IPS DF 4.7 (cell line): ENCODE measurements at regions not wholly inside any gene's neighbourhood (a gene's known extent, or its start where the extent isn't known, plus 50 kb on each side); places are given as distances from the start of the nearest gene placed in this dataset.
"Not testable (repeated sequence)": the region's sequence is repeated elsewhere in the genome, so short reads cannot be mapped to it uniquely, and the experiment has no call there.

Experiments used
- DNase-seq: peaks from one replicate; pipeline ENCODE4 v3.0.0-alpha.2; 2013; ENCODE audit warnings: low spot score; ENCODE audit errors: extremely low read depth

GRCh38 chr10:9018195-9019173 lies 964.0 kb downstream of the GATA3 start:
- DNase-seq, result no peak

- DNase-seq, result no peak
Measured at GRCh38 chr10:9023206-9023605, 968.7 kb downstream of the GATA3 start.

- DNase-seq, result no peak
Measured at GRCh38 chr10:9024210-9024609, 969.7 kb downstream of the GATA3 start.

GRCh38 chr10:9028231-9028630 lies 973.7 kb downstream of the GATA3 start:
- DNase-seq, result no peak

GRCh38 chr10:9035355-9035754 lies 980.9 kb downstream of the GATA3 start:
- no peak for DNase-seq

- no peak for DNase-seq
Measured at GRCh38 chr10:9036711-9037204, 982.3 kb downstream of the GATA3 start.

GRCh38 chr10:9038146-9038714 lies 983.7 kb downstream of the GATA3 start:
- no peak for DNase-seq

- no peak for DNase-seq
Measured at GRCh38 chr10:9043466-9043865, 989.0 kb downstream of the GATA3 start.

GRCh38 chr10:9045311-9045710 lies 990.8 kb downstream of the GATA3 start:
- no peak for DNase-seq

- no peak for DNase-seq
Measured at GRCh38 chr10:9051328-9051974, 997.0 kb downstream of the GATA3 start.

- DNase-seq, result no peak
Measured at GRCh38 chr10:9052767-9053166, 998.3 kb downstream of the GATA3 start.

- DNase-seq, result no peak
Measured at GRCh38 chr10:9056521-9056920, 1002.0 kb downstream of the GATA3 start.

GRCh38 chr10:9057293-9057692 lies 1002.8 kb downstream of the GATA3 start:
- DNase-seq, result not testable (repeated sequence)

- no peak for DNase-seq
Measured at GRCh38 chr10:9060314-9060713, 1005.8 kb downstream of the GATA3 start.

- DNase-seq, result no peak
Measured at GRCh38 chr10:9061871-9062270, 1007.4 kb downstream of the GATA3 start.

- DNase-seq, result no peak
Measured at GRCh38 chr10:9066152-9066551, 1011.7 kb downstream of the GATA3 start.

GRCh38 chr10:9068003-9068402 lies 1013.5 kb downstream of the GATA3 start:
- DNase-seq, result no peak

- DNase-seq, result no peak
Measured at GRCh38 chr10:9069136-9069535, 1014.6 kb downstream of the GATA3 start.

GRCh38 chr10:9075420-9075819 lies 1020.9 kb downstream of the GATA3 start:
- DNase-seq, result no peak

GRCh38 chr10:9076066-9076465 lies 1021.6 kb downstream of the GATA3 start:
- DNase-seq, result no peak

GRCh38 chr10:9081253-9081652 lies 1026.8 kb downstream of the GATA3 start:
- no peak for DNase-seq

- DNase-seq, result no peak
Measured at GRCh38 chr10:9081961-9082360, 1027.5 kb downstream of the GATA3 start.
